MM.1S (cell line): ENCODE measurements at regions not wholly inside any gene's neighbourhood (a gene's known extent, or its start where the extent isn't known, plus 50 kb on each side); places are given as distances from the start of the nearest gene placed in this dataset.

Experiments
- CTCF ChIP-seq: fragments of 300-600 bp; sonication (generic); IDR thresholded peaks from 2 replicates; pipeline ENCODE4 v1.5.1; 2016; ENCODE audit warnings: antibody characterized with exemption, low read length, mixed read lengths
- EZH2 ChIP-seq: fragments of 300-600 bp; sonication (generic); optimal IDR thresholded peaks from 2 replicates; pipeline ENCODE3; 2017; ENCODE audit warnings: low read depth, mild to moderate bottlenecking, antibody characterized with exemption, low read length, mixed read lengths

- TF ChIP-seq CTCF: no peak
- TF ChIP-seq EZH2: no peak
These were observed 127.0 kb upstream of the MAFB start for GRCh38 chr20:40816039-40816352.
